ENCODE measurements at regions not wholly inside any gene's neighbourhood (a gene's known extent, or its start where the extent isn't known, plus 50 kb on each side); places are given as distances from the start of the nearest gene placed in this dataset.

- TF ChIP-seq, protein P1, sequence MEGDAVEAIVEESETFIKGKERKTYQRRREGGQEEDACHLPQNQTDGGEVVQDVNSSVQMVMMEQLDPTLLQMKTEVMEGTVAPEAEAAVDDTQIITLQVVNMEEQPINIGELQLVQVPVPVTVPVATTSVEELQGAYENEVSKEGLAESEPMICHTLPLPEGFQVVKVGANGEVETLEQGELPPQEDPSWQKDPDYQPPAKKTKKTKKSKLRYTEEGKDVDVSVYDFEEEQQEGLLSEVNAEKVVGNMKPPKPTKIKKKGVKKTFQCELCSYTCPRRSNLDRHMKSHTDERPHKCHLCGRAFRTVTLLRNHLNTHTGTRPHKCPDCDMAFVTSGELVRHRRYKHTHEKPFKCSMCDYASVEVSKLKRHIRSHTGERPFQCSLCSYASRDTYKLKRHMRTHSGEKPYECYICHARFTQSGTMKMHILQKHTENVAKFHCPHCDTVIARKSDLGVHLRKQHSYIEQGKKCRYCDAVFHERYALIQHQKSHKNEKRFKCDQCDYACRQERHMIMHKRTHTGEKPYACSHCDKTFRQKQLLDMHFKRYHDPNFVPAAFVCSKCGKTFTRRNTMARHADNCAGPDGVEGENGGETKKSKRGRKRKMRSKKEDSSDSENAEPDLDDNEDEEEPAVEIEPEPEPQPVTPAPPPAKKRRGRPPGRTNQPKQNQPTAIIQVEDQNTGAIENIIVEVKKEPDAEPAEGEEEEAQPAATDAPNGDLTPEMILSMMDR (IDR thresholded peaks at IDR 0.05): no peak
- no peak for TF ChIP-seq EP300 (IDR thresholded peaks at IDR 0.05)
- no peak for TF ChIP-seq POLR2A (IDR thresholded peaks at IDR 0.05)
These were observed 488.2 kb upstream of the RAB6C start for GRCh38 chr2:129491308-129491707.

Measured in ovary (tissue), 3 donors.